ENCODE measurements at regions not wholly inside any gene's neighbourhood (a gene's known extent, or its start where the extent isn't known, plus 50 kb on each side); places are given as distances from the start of the nearest gene placed in this dataset.

- H2AFZ ChIP-seq (ENCODE audit: low read depth, low read length): no peak overlapping the region
- TF ChIP-seq POLR2AphosphoS5 (IDR thresholded peaks at IDR 0.05): no peak
- H4K20me1 ChIP-seq (ENCODE audit: insufficient read depth): no peaks in the 10 kb centered on the region
- H3K27me3 ChIP-seq (ENCODE audit: insufficient read depth, low read depth, low read length): no peaks in the 10 kb centered on the region
- no peak overlapping the region for H3K27ac ChIP-seq (ENCODE audit: low read length)
- no peak overlapping the region for H3K9ac ChIP-seq (ENCODE audit: low read length)
- no peaks in the 10 kb centered on the region for H3K9me3 ChIP-seq (ENCODE audit: low read length)
- no peaks in the 10 kb centered on the region for H3K9me2 ChIP-seq (ENCODE audit: insufficient read depth, low read length)
- no peak overlapping the region for H3K4me3 ChIP-seq (ENCODE audit: low read length)
- H3K36me3 ChIP-seq (ENCODE audit: insufficient read depth, low read length): no peaks in the 10 kb centered on the region
- no peaks in the 10 kb centered on the region for H3K79me2 ChIP-seq (replicated peaks; ENCODE audit: insufficient read depth, low read length)
- H3F3A ChIP-seq (ENCODE audit: insufficient read depth, low read length, poor library complexity, severe bottlenecking): no peaks in the 10 kb centered on the region
- H3K4me2 ChIP-seq (ENCODE audit: low read length): no peak overlapping the region
Observed at GRCh38 chr12:125515887-125516286, 450.7 kb downstream of the AACS start.

DNA sequence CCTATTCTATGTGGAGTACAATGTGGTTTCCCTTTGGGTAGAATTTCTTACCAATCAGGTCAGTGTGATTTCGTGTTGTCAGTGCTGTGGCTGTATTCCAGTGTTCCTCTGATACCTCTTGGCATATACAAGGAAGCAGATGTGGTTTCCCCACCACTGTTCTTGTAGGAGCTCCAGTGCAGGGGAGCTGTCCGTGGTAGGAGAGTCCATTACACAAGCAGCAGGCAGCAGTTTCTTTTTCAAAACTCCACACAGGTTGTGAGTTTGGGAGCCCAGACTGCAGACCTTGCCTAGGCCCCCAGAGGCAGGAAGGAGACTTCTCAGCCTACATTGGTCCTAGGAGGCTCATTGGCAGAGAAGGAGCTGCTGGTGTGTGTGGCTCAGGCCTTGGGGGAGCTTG lies 452.8 kb downstream of the AACS start:
- Histone ChIP-seq H3K79me2 (replicated peaks; ENCODE audit: insufficient read depth, low read length) (no peaks in the 10 kb centered on the region), H2AFZ (ENCODE audit: low read depth, low read length) (no peak overlapping the region), H3K27ac (ENCODE audit: low read length) (no peak overlapping the region), H3F3A (ENCODE audit: insufficient read depth, low read length, poor library complexity, severe bottlenecking) (no peaks in the 10 kb centered on the region), H3K9me2 (ENCODE audit: insufficient read depth, low read length) (no peaks in the 10 kb centered on the region), H4K20me1 (ENCODE audit: insufficient read depth) (no peaks in the 10 kb centered on the region), H3K9ac (ENCODE audit: low read length) (no peak overlapping the region), H3K9me3 (ENCODE audit: low read length) (peaks cover 7% of the 10 kb centered on the region), H3K4me3 (ENCODE audit: low read length) (no peak overlapping the region), H3K36me3 (ENCODE audit: insufficient read depth, low read length) (no peaks in the 10 kb centered on the region), H3K27me3 (ENCODE audit: insufficient read depth, low read depth, low read length) (no peaks in the 10 kb centered on the region), H3K4me2 (ENCODE audit: low read length) (no peak overlapping the region)
- TF ChIP-seq, protein P1, sequence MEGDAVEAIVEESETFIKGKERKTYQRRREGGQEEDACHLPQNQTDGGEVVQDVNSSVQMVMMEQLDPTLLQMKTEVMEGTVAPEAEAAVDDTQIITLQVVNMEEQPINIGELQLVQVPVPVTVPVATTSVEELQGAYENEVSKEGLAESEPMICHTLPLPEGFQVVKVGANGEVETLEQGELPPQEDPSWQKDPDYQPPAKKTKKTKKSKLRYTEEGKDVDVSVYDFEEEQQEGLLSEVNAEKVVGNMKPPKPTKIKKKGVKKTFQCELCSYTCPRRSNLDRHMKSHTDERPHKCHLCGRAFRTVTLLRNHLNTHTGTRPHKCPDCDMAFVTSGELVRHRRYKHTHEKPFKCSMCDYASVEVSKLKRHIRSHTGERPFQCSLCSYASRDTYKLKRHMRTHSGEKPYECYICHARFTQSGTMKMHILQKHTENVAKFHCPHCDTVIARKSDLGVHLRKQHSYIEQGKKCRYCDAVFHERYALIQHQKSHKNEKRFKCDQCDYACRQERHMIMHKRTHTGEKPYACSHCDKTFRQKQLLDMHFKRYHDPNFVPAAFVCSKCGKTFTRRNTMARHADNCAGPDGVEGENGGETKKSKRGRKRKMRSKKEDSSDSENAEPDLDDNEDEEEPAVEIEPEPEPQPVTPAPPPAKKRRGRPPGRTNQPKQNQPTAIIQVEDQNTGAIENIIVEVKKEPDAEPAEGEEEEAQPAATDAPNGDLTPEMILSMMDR (IDR thresholded peaks at IDR 0.05; ENCODE audit: poor library complexity, severe bottlenecking): no peak
- TF ChIP-seq, protein P2, sequence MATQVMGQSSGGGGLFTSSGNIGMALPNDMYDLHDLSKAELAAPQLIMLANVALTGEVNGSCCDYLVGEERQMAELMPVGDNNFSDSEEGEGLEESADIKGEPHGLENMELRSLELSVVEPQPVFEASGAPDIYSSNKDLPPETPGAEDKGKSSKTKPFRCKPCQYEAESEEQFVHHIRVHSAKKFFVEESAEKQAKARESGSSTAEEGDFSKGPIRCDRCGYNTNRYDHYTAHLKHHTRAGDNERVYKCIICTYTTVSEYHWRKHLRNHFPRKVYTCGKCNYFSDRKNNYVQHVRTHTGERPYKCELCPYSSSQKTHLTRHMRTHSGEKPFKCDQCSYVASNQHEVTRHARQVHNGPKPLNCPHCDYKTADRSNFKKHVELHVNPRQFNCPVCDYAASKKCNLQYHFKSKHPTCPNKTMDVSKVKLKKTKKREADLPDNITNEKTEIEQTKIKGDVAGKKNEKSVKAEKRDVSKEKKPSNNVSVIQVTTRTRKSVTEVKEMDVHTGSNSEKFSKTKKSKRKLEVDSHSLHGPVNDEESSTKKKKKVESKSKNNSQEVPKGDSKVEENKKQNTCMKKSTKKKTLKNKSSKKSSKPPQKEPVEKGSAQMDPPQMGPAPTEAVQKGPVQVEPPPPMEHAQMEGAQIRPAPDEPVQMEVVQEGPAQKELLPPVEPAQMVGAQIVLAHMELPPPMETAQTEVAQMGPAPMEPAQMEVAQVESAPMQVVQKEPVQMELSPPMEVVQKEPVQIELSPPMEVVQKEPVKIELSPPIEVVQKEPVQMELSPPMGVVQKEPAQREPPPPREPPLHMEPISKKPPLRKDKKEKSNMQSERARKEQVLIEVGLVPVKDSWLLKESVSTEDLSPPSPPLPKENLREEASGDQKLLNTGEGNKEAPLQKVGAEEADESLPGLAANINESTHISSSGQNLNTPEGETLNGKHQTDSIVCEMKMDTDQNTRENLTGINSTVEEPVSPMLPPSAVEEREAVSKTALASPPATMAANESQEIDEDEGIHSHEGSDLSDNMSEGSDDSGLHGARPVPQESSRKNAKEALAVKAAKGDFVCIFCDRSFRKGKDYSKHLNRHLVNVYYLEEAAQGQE (IDR thresholded peaks at IDR 0.05; ENCODE audit: borderline replicate concordance): no peak
- TF ChIP-seq TAF1 (IDR thresholded peaks at IDR 0.05; ENCODE audit: low read depth) (no peak), POLR2AphosphoS5 (IDR thresholded peaks at IDR 0.05) (no peak), SMC3 (conservative IDR thresholded peaks at IDR 0.05; ENCODE audit: poor library complexity) (no peak), MXI1 (conservative IDR thresholded peaks at IDR 0.05; ENCODE audit: poor library complexity, severe bottlenecking) (no peak), RAD21 (conservative IDR thresholded peaks at IDR 0.05) (no peak), EZH2 (IDR thresholded peaks at IDR 0.05; ENCODE audit: borderline replicate concordance, insufficient read depth, low read length, poor library complexity, severe bottlenecking) (no peak), EP300 (conservative IDR thresholded peaks at IDR 0.05; ENCODE audit: poor library complexity, severe bottlenecking) (no peak)
